ENCODE measurements at regions not wholly inside any gene's neighbourhood (a gene's known extent, or its start where the extent isn't known, plus 50 kb on each side); places are given as distances from the start of the nearest gene placed in this dataset.

DNA sequence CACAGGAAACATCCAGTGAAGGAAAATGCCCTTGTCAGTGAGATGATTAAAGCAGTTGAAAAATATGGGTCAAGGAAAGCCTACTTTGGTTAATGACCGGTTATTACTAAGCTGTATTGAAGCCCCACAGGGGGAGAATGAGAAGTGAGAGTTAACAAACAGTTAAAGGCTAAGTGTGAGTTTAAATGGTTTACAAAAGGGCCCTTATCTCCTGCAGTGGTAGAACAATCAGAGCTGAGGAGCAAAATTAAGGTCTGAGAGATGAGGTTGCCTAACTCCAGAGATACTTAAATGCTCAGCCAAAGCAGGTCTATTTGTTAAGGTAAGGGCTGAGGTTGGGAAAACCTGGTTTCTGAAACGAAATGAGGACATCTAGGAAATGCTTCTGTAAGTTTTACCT, 75.1 kb upstream of the FER start:
- Mint-ChIP-seq H3K27ac (no peak overlapping the region), H3K36me3 (ENCODE audit: low read depth) (no peaks in the 10 kb centered on the region), H3K9me3 (no peaks in the 10 kb centered on the region), H3K27me3 (peaks cover 5% of the 10 kb centered on the region), H3K4me1 (no peaks in the 10 kb centered on the region), H3K4me3 (no peak overlapping the region)
- TF ChIP-seq, protein P1, sequence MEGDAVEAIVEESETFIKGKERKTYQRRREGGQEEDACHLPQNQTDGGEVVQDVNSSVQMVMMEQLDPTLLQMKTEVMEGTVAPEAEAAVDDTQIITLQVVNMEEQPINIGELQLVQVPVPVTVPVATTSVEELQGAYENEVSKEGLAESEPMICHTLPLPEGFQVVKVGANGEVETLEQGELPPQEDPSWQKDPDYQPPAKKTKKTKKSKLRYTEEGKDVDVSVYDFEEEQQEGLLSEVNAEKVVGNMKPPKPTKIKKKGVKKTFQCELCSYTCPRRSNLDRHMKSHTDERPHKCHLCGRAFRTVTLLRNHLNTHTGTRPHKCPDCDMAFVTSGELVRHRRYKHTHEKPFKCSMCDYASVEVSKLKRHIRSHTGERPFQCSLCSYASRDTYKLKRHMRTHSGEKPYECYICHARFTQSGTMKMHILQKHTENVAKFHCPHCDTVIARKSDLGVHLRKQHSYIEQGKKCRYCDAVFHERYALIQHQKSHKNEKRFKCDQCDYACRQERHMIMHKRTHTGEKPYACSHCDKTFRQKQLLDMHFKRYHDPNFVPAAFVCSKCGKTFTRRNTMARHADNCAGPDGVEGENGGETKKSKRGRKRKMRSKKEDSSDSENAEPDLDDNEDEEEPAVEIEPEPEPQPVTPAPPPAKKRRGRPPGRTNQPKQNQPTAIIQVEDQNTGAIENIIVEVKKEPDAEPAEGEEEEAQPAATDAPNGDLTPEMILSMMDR (IDR thresholded peaks at IDR 0.05): no peak
- ChIA-PET CTCF (no interaction called here), POLR2A (no interaction called here)
- intact Hi-C loops (cut with micrococcal nuclease): no loop called here
- ATAC-seq (ENCODE audit: low read depth) (no peak), DNase-seq (no peak)

DNA sequence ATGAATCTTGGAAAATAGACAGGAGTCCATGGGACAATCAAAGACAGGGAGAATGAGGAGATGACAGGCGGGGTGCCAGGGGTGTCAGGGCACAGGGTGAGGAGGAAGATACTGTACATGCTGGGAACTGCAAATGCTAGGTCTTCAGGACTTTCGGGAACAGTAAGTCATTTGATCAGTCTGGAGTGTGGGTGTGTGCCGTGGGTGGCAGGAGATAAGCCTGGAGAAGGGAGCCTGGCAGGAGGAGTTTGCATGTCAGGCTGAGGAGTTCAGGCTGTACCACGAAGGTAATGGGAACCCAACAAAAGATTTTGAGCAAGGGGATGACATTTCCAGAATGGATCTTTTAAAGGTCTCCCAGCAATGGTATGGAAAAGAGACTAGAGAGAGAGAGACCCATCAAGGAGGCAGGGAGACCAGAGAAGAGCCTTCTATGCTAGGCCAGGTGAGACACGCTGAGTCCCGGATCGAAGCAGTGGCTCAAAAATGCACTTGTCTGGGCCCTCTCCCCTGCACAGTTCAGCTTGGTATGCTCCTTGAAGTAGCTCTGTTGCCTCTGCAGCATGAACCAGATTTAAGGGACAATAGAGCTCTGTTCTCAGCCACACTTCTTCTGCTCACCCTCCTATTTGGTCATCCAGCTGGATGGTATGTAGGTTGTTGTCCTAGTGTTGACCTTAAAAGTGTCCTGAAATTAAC, 77.0 kb upstream of the FER start:
- DNase-seq (no peak), ATAC-seq (ENCODE audit: low read depth) (no peak)
- Mint-ChIP-seq H3K9me3 (no peaks in the 10 kb centered on the region), H3K27me3 (peaks cover 5% of the 10 kb centered on the region), H3K36me3 (ENCODE audit: low read depth) (no peaks in the 10 kb centered on the region), H3K4me3 (no peak overlapping the region), H3K27ac (no peak overlapping the region), H3K4me1 (no peaks in the 10 kb centered on the region)
- ChIA-PET CTCF (no interaction called here), POLR2A (no interaction called here)
- intact Hi-C loops (cut with micrococcal nuclease): no loop called here
- TF ChIP-seq, protein P1 (IDR thresholded peaks at IDR 0.05): no peak

DNA sequence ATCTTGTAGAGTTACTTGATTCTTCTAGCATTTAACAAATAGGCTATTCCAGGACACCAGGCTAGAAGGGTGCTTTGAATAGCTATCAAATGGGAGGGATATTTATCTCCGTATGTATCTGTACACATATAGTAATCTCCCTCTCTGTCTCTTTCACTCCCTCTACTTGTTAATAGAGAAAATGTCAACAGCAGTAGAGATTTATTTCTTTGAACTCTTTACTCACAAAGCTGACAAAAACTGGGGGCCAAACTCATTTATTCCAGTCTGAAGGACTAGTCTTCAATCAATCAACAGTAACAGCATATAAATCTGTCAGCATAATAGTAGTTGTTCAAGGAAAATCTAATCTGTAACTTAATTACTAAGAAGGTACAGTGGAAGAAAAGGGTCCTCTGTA, 78.2 kb upstream of the FER start:
- DNase-seq (no peak), ATAC-seq (ENCODE audit: low read depth) (no peak)
- Mint-ChIP-seq H3K27ac (no peak overlapping the region), H3K36me3 (ENCODE audit: low read depth) (no peaks in the 10 kb centered on the region), H3K4me3 (no peak overlapping the region), H3K27me3 (peaks cover 2% of the 10 kb centered on the region), H3K4me1 (no peaks in the 10 kb centered on the region), H3K9me3 (no peaks in the 10 kb centered on the region)
- CTCF ChIA-PET: no interaction called here
- POLR2A ChIA-PET: no interaction called here
- intact Hi-C loops (cut with micrococcal nuclease): no loop called here
- TF ChIP-seq, protein P1 (IDR thresholded peaks at IDR 0.05): no peak

DNA sequence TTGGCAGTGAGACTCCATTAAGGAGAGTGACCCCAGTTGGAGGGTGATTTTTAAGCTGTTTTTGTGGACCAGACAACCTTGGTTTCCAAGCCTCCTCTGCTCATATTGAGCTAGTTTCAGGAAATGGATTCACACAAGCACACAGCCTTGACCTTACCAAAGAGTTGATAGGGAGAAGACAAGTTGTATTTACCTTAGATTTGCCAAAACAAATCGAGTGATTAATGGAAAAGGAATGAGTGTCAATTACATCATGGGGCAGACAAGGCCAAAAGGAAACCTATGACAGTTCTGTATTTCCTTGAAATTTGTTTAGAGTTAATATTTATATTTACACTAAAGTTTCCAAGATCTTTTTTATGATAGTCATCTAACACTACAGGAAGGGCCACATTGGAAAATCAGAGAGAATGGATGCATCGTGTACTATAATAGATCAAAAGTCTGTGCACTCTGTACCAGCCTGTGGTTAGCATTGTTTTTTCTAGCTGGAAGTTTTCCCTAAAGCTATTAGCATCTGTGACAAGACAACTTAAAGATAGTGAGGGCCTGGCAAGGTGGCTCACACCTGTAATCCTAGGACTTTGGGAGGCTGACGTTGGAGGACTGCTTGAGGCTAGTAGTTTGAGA, 86.0 kb upstream of the FER start:
- ATAC-seq (ENCODE audit: low read depth): no peak
- DNase-seq: no peak
- no peaks in the 10 kb centered on the region for H3K9me3 Mint-ChIP-seq
- intact Hi-C loops (cut with micrococcal nuclease): no loop called here
- TF ChIP-seq, protein P1 (IDR thresholded peaks at IDR 0.05): no peak
- H3K36me3 Mint-ChIP-seq (ENCODE audit: low read depth): no peaks in the 10 kb centered on the region
- ChIA-PET CTCF (interaction anchor here (0.5 kb wide), 1 partner anchor 201 kb away, joined by 3 read pairs; no protein-coding TSS in a partner anchor), POLR2A (no interaction called here)
- no peak overlapping the region for H3K27ac Mint-ChIP-seq
- no peak overlapping the region for H3K4me3 Mint-ChIP-seq
- H3K27me3 Mint-ChIP-seq: peaks cover 6% of the 10 kb centered on the region
- H3K4me1 Mint-ChIP-seq: no peaks in the 10 kb centered on the region

DNA sequence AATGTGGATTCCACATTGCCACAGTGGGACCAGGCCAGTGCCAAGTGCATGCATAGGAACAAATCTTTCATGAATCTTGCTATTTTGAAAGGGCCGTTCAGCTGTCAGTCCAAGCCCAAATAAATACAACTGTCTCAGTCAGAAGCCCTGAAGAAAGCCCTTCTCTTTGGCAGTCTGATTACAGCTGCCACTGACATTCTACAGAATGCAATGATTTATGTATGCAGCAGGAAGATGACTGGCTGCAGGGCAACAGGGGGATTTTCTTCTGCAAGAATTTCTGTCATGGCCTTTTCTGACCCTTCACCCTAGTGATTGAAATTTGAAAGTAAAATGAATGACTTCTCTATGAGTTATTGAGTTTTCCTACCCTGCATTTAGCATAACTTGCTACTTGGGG, 86.7 kb upstream of the FER start:
- intact Hi-C loops (cut with micrococcal nuclease): no loop called here
- ChIA-PET POLR2A (no interaction called here), CTCF (no interaction called here)
- DNase-seq (no peak), ATAC-seq (ENCODE audit: low read depth) (no peak)
- no peaks in the 10 kb centered on the region for H3K9me3 Mint-ChIP-seq
- TF ChIP-seq, protein P1 (IDR thresholded peaks at IDR 0.05): no peak
- peaks cover 9% of the 10 kb centered on the region for H3K27me3 Mint-ChIP-seq
- no peak overlapping the region for H3K4me3 Mint-ChIP-seq
- H3K4me1 Mint-ChIP-seq: no peaks in the 10 kb centered on the region
- no peak overlapping the region for H3K27ac Mint-ChIP-seq
- H3K36me3 Mint-ChIP-seq (ENCODE audit: low read depth): no peaks in the 10 kb centered on the region

Data from activated B cell treated with CpG ODN at 0.5 μM for 24 hours (primary cell).